WTC11 (cell line): ENCODE measurements at regions not wholly inside any gene's neighbourhood (a gene's known extent, or its start where the extent isn't known, plus 50 kb on each side); places are given as distances from the start of the nearest gene placed in this dataset.

ENCODE experiments used
- ATAC-seq: fragments of 200-7000 bp; cut with Tn5 transposase; 2 replicates; pipeline ENCODE4 v1.10.0; 2021; ENCODE audit warnings: mild to moderate bottlenecking, moderate library complexity
- CTCF ChIA-PET: fragments of 300-600 bp; sonication (Branson Sonifier 250); formaldehyde crosslinking; loops from one replicate; lab custom pipeline; 2021; ENCODE audit warnings: antibody characterized with exemption; lab: Charles Lee
- POLR2A ChIA-PET: fragments of 350-600 bp; sonication (Branson Sonifier 250); formaldehyde crosslinking; loops from one replicate; lab custom pipeline; 2021; ENCODE audit warnings: antibody characterized with exemption; lab: Charles Lee
- DNase-seq: peaks from one replicate; pipeline ENCODE4 v3.0.0; 2021; ENCODE audit warnings: low spot score
- H3K27ac Mint-ChIP-seq: 2 replicates; pipeline ENCODE4 v1.8.0; 2021; ENCODE audit warnings: mixed read lengths
- H3K27me3 Mint-ChIP-seq: 2 replicates; pipeline ENCODE4 v1.8.0; 2021; ENCODE audit warnings: low read depth, mild to moderate bottlenecking, moderate library complexity, mixed read lengths
- H3K36me3 Mint-ChIP-seq: 2 replicates; pipeline ENCODE4 v1.8.0; 2021; ENCODE audit warnings: mixed read lengths
- H3K4me1 Mint-ChIP-seq: 2 replicates; pipeline ENCODE4 v1.8.0; 2022; ENCODE audit warnings: mixed read lengths
- H3K4me3 Mint-ChIP-seq: 2 replicates; pipeline ENCODE4 v1.8.0; 2021; ENCODE audit warnings: mild to moderate bottlenecking, moderate library complexity, mixed read lengths
- H3K9me3 Mint-ChIP-seq: 2 replicates; pipeline ENCODE4 v1.8.0; 2021; ENCODE audit warnings: mixed read lengths
- ATF1 ChIP-seq: sonication (generic); formaldehyde crosslinking; IDR thresholded peaks from 2 replicates; pipeline ENCODE4 v1.8.1; 2023; ENCODE audit warnings: mild to moderate bottlenecking, moderate library complexity, missing genetic modification reagents
- ATF2 ChIP-seq: sonication (generic); formaldehyde crosslinking; IDR thresholded peaks from 2 replicates; pipeline ENCODE4 v1.8.1; 2022; ENCODE audit warnings: low read depth, missing genetic modification reagents, borderline replicate concordance
- CTCF ChIP-seq: fragments of 200-600 bp; IDR thresholded peaks from 2 replicates; pipeline ENCODE4 v1.8.0; 2022; ENCODE audit warnings: antibody characterized with exemption
- FOXJ3 ChIP-seq: sonication (generic); formaldehyde crosslinking; IDR thresholded peaks from 2 replicates; pipeline ENCODE4 v1.9.0; 2021; ENCODE audit warnings: missing genetic modification reagents, mild to moderate bottlenecking, borderline replicate concordance
- FOXK1 ChIP-seq: sonication (generic); formaldehyde crosslinking; IDR thresholded peaks from 2 replicates; pipeline ENCODE4 v1.8.0; 2022; ENCODE audit warnings: mild to moderate bottlenecking, moderate library complexity, missing genetic modification reagents
- FOXP1 ChIP-seq: sonication (generic); formaldehyde crosslinking; IDR thresholded peaks from 2 replicates; pipeline ENCODE4 v1.8.0; 2022; ENCODE audit warnings: missing genetic modification reagents, mild to moderate bottlenecking, moderate library complexity, borderline replicate concordance
- GRHL2 ChIP-seq: fragments of 250-450 bp; sonication (Bioruptor Pico); IDR thresholded peaks from 2 replicates; pipeline ENCODE4 v1.8.0; 2022; ENCODE audit warnings: mild to moderate bottlenecking, moderate library complexity; ENCODE audit not compliant: insufficient replicate concordance, severe bottlenecking
- GTF2I ChIP-seq: fragments of 250-450 bp; sonication (Bioruptor Pico); conservative IDR thresholded peaks from 2 replicates; pipeline ENCODE4 v1.4.0; 2021; ENCODE audit warnings: mild to moderate bottlenecking
- JUN ChIP-seq: sonication (generic); formaldehyde crosslinking; IDR thresholded peaks from 2 replicates; pipeline ENCODE4 v1.8.0; 2023; ENCODE audit warnings: mild to moderate bottlenecking, missing genetic modification reagents
- KAT7 ChIP-seq: sonication (generic); formaldehyde crosslinking; IDR thresholded peaks from 2 replicates; pipeline ENCODE4 v1.8.1; 2023; ENCODE audit warnings: missing genetic modification reagents, mild to moderate bottlenecking, borderline replicate concordance
- NR1H2 ChIP-seq: sonication (generic); formaldehyde crosslinking; IDR thresholded peaks from 2 replicates; pipeline ENCODE4 v1.9.0; 2021; ENCODE audit warnings: mild to moderate bottlenecking, moderate library complexity, missing genetic modification reagents
- PRRX2 ChIP-seq: fragments of 250-450 bp; sonication (Bioruptor Pico); IDR thresholded peaks from 2 replicates; pipeline ENCODE4 v1.8.0; 2021; ENCODE audit warnings: mild to moderate bottlenecking
- RELA ChIP-seq: sonication (generic); formaldehyde crosslinking; IDR thresholded peaks from 2 replicates; pipeline ENCODE4 v1.8.1; 2022; ENCODE audit warnings: missing genetic modification reagents, mild to moderate bottlenecking, borderline replicate concordance
- SMAD3 ChIP-seq: sonication (generic); formaldehyde crosslinking; IDR thresholded peaks from 2 replicates; pipeline ENCODE4 v1.8.0; 2022; ENCODE audit warnings: missing genetic modification reagents, mild to moderate bottlenecking, borderline replicate concordance
- SP1 ChIP-seq: sonication (generic); formaldehyde crosslinking; conservative IDR thresholded peaks from 2 replicates; pipeline ENCODE4 v1.8.1; 2022; ENCODE audit warnings: missing genetic modification reagents
- STAT6 ChIP-seq: sonication (generic); formaldehyde crosslinking; conservative IDR thresholded peaks from 2 replicates; pipeline ENCODE4 v1.8.1; 2023; ENCODE audit warnings: mild to moderate bottlenecking, low read depth, missing genetic modification reagents, moderate library complexity
- TEAD4 ChIP-seq: sonication (generic); formaldehyde crosslinking; IDR thresholded peaks from 2 replicates; pipeline ENCODE4 v1.8.0; 2022; ENCODE audit warnings: mild to moderate bottlenecking, missing genetic modification reagents
- TP53 ChIP-seq: sonication (generic); formaldehyde crosslinking; IDR thresholded peaks from 2 replicates; pipeline ENCODE4 v1.8.1; 2023; ENCODE audit warnings: mild to moderate bottlenecking, missing genetic modification reagents
- ZBTB21 ChIP-seq: sonication (generic); formaldehyde crosslinking; IDR thresholded peaks from 2 replicates; pipeline ENCODE4 v1.8.1; 2023; ENCODE audit warnings: mild to moderate bottlenecking, missing genetic modification reagents, borderline replicate concordance
- ZNF121 ChIP-seq: sonication (generic); formaldehyde crosslinking; IDR thresholded peaks from 2 replicates; pipeline ENCODE4 v1.8.0; 2023; ENCODE audit warnings: missing genetic modification reagents
- ZNF232 ChIP-seq: sonication (generic); formaldehyde crosslinking; IDR thresholded peaks from 2 replicates; pipeline ENCODE4 v1.8.0; 2022; ENCODE audit warnings: mild to moderate bottlenecking, missing genetic modification reagents
- ZNF396 ChIP-seq: fragments of 250-450 bp; sonication (Bioruptor Pico); IDR thresholded peaks from 2 replicates; pipeline ENCODE4 v1.8.0; 2021; ENCODE audit warnings: mild to moderate bottlenecking, moderate library complexity, borderline replicate concordance
- ZNF423 ChIP-seq: fragments of 250-450 bp; sonication (Bioruptor Pico); IDR thresholded peaks from 2 replicates; pipeline ENCODE4 v2.1.2; 2022; ENCODE audit warnings: mild to moderate bottlenecking, moderate library complexity
- ZNF512 ChIP-seq: sonication (generic); formaldehyde crosslinking; IDR thresholded peaks from 2 replicates; pipeline ENCODE4 v1.8.1; 2022; ENCODE audit warnings: missing genetic modification reagents, borderline replicate concordance

GRCh38 chr7:146057958-146058357, 58.6 kb upstream of the CNTNAP2 start:
- TF ChIP-seq ZNF232 (CRISPR knock-in tag): no peak
- no peak for TF ChIP-seq ZNF512 (CRISPR knock-in tag)
- TF ChIP-seq NR1H2 (CRISPR knock-in tag): no peak
- no peak for TF ChIP-seq ZNF396
- TF ChIP-seq STAT6 (CRISPR knock-in tag): no peak
- no peak for TF ChIP-seq PRRX2 (CRISPR knock-in tag)
- no peak for TF ChIP-seq FOXJ3 (CRISPR knock-in tag)
- no peak for TF ChIP-seq FOXP1 (CRISPR knock-in tag)
- no peak for TF ChIP-seq FOXK1 (CRISPR knock-in tag)
- TF ChIP-seq SMAD3 (CRISPR knock-in tag): no peak
- no peak for TF ChIP-seq ZNF121 (CRISPR knock-in tag)
- no peak for TF ChIP-seq TP53 (CRISPR knock-in tag)
- no peak for TF ChIP-seq CTCF
- TF ChIP-seq JUN (CRISPR knock-in tag): no peak
- no peak for TF ChIP-seq SP1 (CRISPR knock-in tag)
- TF ChIP-seq KAT7 (CRISPR knock-in tag): no peak
- TF ChIP-seq ATF1 (CRISPR knock-in tag): no peak
- TF ChIP-seq GRHL2 (CRISPR knock-in tag): no peak
- no peak for TF ChIP-seq ZBTB21 (CRISPR knock-in tag)
- TF ChIP-seq, all 79 proteins: peak for 0
- ChIA-PET POLR2A (no interaction called here), CTCF (no interaction called here)
- H3K36me3 Mint-ChIP-seq: no peaks in the 10 kb centered on the region
- no peak overlapping the region for H3K27ac Mint-ChIP-seq
- no peak for ATAC-seq
- H3K4me1 Mint-ChIP-seq: peaks cover 11% of the 10 kb centered on the region; the same call in 1 of the 2 replicates
- DNase-seq: no peak
- no peak overlapping the region for H3K4me3 Mint-ChIP-seq
- H3K9me3 Mint-ChIP-seq: peaks cover 12% of the 10 kb centered on the region; the same call in 1 of the 2 replicates
- no peaks in the 10 kb centered on the region for H3K27me3 Mint-ChIP-seq

- ATAC-seq (peak; percentile 70), DNase-seq (no peak)
- Mint-ChIP-seq H3K27ac (no peak overlapping the region), H3K36me3 (no peaks in the 10 kb centered on the region), H3K4me3 (no peak overlapping the region), H3K27me3 (no peaks in the 10 kb centered on the region), H3K4me1 (peaks cover 11% of the 10 kb centered on the region; the same call in 1 of the 2 replicates), H3K9me3 (peaks cover 16% of the 10 kb centered on the region)
- CTCF ChIA-PET: interaction anchor here (0.6 to 1.1 kb wide), 2 partner anchors 207 to 899 kb away, joined by 3 to 4 read pairs; no protein-coding TSS in a partner anchor
- POLR2A ChIA-PET: no interaction called here
- TF ChIP-seq TEAD4 (CRISPR knock-in tag) (no peak), ZNF423 (CRISPR knock-in tag) (no peak), GTF2I (no peak), FOXK1 (CRISPR knock-in tag) (no peak), ZNF121 (CRISPR knock-in tag) (no peak), TP53 (CRISPR knock-in tag) (no peak), ATF2 (CRISPR knock-in tag) (no peak), RELA (CRISPR knock-in tag) (no peak)
Observed at GRCh38 chr7:146054909-146055308, 61.7 kb upstream of the CNTNAP2 start.
